BE2C (cell line): ENCODE measurements at regions not wholly inside any gene's neighbourhood (a gene's known extent, or its start where the extent isn't known, plus 50 kb on each side); places are given as distances from the start of the nearest gene placed in this dataset.

Source experiments
- DNase-seq: peaks from one replicate; pipeline ENCODE4 v3.0.0-alpha.2; 2020
- H3K27me3 ChIP-seq: fragments of 250-450 bp; sonication (Bioruptor Pico); 2 replicates; pipeline ENCODE4 v1.5.1; 2020; ENCODE audit warnings: mild to moderate bottlenecking
- H3K36me3 ChIP-seq: fragments of 250-450 bp; sonication (Bioruptor Pico); 2 replicates; pipeline ENCODE4 v1.5.1; 2020; ENCODE audit warnings: mild to moderate bottlenecking
- H3K4me1 ChIP-seq: fragments of 250-450 bp; sonication (Bioruptor Pico); 2 replicates; pipeline ENCODE4 v1.5.1; 2020
- H3K4me3 ChIP-seq: 2 replicates; pipeline ENCODE4 v1.5.1; 2011; ENCODE audit warnings: low read depth, low read length
- H3K9me3 ChIP-seq: fragments of 250-450 bp; sonication (Bioruptor Pico); 2 replicates; pipeline ENCODE4 v1.5.1; 2020
- CTCF ChIP-seq: IDR thresholded peaks from 2 replicates; pipeline ENCODE4 v1.5.1; 2012; ENCODE audit warnings: mild to moderate bottlenecking, low read depth, low read length

- no peaks in the 10 kb centered on the region for H3K36me3 ChIP-seq
- no peak for DNase-seq
- no peaks in the 10 kb centered on the region for H3K27me3 ChIP-seq
- TF ChIP-seq CTCF: no peak
- no peaks in the 10 kb centered on the region for H3K4me1 ChIP-seq
- no peak overlapping the region for H3K4me3 ChIP-seq
- no peaks in the 10 kb centered on the region for H3K9me3 ChIP-seq
Measured at GRCh38 chr1:65679773-65680172, 112.9 kb upstream of the PDE4B start.

GRCh38 chr1:65681096-65681495, 111.6 kb upstream of the PDE4B start:
- no peaks in the 10 kb centered on the region for H3K4me1 ChIP-seq
- no peaks in the 10 kb centered on the region for H3K36me3 ChIP-seq
- no peak for DNase-seq
- TF ChIP-seq CTCF: no peak
- H3K4me3 ChIP-seq: no peak overlapping the region
- H3K27me3 ChIP-seq: no peaks in the 10 kb centered on the region
- no peaks in the 10 kb centered on the region for H3K9me3 ChIP-seq

- DNase-seq: peak; percentile 77
- Histone ChIP-seq H3K9me3 (no peaks in the 10 kb centered on the region), H3K4me3 (no peak overlapping the region)
Measured at GRCh38 chr1:65687428-65688214, 105.1 kb upstream of the PDE4B start.

GRCh38 chr1:65688215-65688566, 104.5 kb upstream of the PDE4B start:
- TF ChIP-seq CTCF: no peak
- H3K4me1 ChIP-seq: no peaks in the 10 kb centered on the region
- no peaks in the 10 kb centered on the region for H3K36me3 ChIP-seq
- no peaks in the 10 kb centered on the region for H3K9me3 ChIP-seq
- DNase-seq: no peak
- no peak overlapping the region for H3K4me3 ChIP-seq
- no peaks in the 10 kb centered on the region for H3K27me3 ChIP-seq

More at GRCh38 chr1:65687428-65688214, 105.1 kb upstream of the PDE4B start:
- Histone ChIP-seq H3K27me3 (no peaks in the 10 kb centered on the region), H3K36me3 (no peaks in the 10 kb centered on the region), H3K4me1 (no peaks in the 10 kb centered on the region)
- peak; percentile 66 for TF ChIP-seq CTCF

GRCh38 chr1:65688848-65689247, 103.8 kb upstream of the PDE4B start:
- Histone ChIP-seq H3K9me3 (no peaks in the 10 kb centered on the region), H3K27me3 (no peaks in the 10 kb centered on the region), H3K4me3 (no peak overlapping the region), H3K36me3 (no peaks in the 10 kb centered on the region), H3K4me1 (no peaks in the 10 kb centered on the region)
- DNase-seq: no peak
- no peak for TF ChIP-seq CTCF

GRCh38 chr1:65691152-65691900, 101.4 kb upstream of the PDE4B start:
- no peaks in the 10 kb centered on the region for H3K9me3 ChIP-seq
- no peaks in the 10 kb centered on the region for H3K27me3 ChIP-seq
- no peak for DNase-seq

More at GRCh38 chr1:65691152-65691900, 101.4 kb upstream of the PDE4B start:
- no peak overlapping the region for H3K4me3 ChIP-seq
- H3K4me1 ChIP-seq: no peaks in the 10 kb centered on the region
- H3K36me3 ChIP-seq: no peaks in the 10 kb centered on the region
- TF ChIP-seq CTCF: no peak
